ENCODE measurements at regions not wholly inside any gene's neighbourhood (a gene's known extent, or its start where the extent isn't known, plus 50 kb on each side); places are given as distances from the start of the nearest gene placed in this dataset.

DNA sequence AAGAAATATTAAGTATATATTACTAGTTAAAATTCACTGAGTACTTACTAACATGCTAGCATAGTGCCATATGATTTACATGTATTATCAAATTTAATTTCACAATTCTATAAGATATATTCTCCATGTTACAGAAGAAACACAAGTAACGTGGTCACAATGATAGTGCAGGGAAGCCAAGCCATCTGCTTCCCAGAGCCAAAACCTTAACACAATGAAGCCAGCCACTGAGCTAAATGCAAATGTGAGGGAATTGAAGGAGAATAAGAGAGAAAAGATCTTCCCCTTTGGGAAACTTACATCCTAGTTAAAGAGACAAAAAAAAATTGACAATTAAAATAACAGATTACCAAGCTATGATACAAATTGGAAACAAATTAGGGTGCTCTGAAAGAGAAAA, 63.6 kb downstream of the ELAPOR2 start:
- Mint-ChIP-seq H3K27ac (peak overlapping the region in 2 of 3 experiments; percentile 22 to 54; a peak in 2 of 7 replicates), H3K36me3 (ENCODE audit: insufficient read depth in 1 of 3, low read depth in 3 of 3) (no peaks in the 10 kb centered on the region)

More for the DNA sequence above, 63.6 kb downstream of the ELAPOR2 start:
- H2AK5ac ChIP-seq (ENCODE audit: insufficient read length, low read length), result no peak overlapping the region
- peaks cover 5% of the 10 kb centered on the region for H3K79me2 ChIP-seq (ENCODE audit: insufficient read depth, low read length)
- Mint-ChIP-seq H3K4me3 (no peak overlapping the region), H3K9me3 (no peaks in the 10 kb centered on the region), H3K4me1 (peaks cover 19 to 28% of the 10 kb centered on the region in 2 experiments), H3K27me3 (ENCODE audit: low read depth) (no peaks in the 10 kb centered on the region)
- no peaks in the 10 kb centered on the region for H3K23me2 ChIP-seq (ENCODE audit: insufficient read length, low read depth, low read length, poor library complexity, severe bottlenecking)
- no peaks in the 10 kb centered on the region for H3K27me3 ChIP-seq (ENCODE audit: insufficient read depth, low read length)
- H3K4ac ChIP-seq (ENCODE audit: low read depth, low read length), result no peak overlapping the region
- H3K9ac ChIP-seq (ENCODE audit: extremely low read depth, insufficient read length, low read length), result no peak overlapping the region
- H2BK15ac ChIP-seq (ENCODE audit: low read depth, low read length), result no peak overlapping the region
- H2AFZ ChIP-seq (ENCODE audit: low read length), result no peak overlapping the region
- H2BK20ac ChIP-seq (ENCODE audit: low read depth, low read length, poor library complexity, severe bottlenecking), result no peak overlapping the region
- no peak overlapping the region for H2BK12ac ChIP-seq (ENCODE audit: insufficient read length, low read depth, low read length)
- no peak overlapping the region for H3K14ac ChIP-seq (ENCODE audit: insufficient read depth, low read length)
- H3K18ac ChIP-seq (ENCODE audit: insufficient read length, low read depth, low read length), result no peak overlapping the region
- peaks cover 6% of the 10 kb centered on the region; the same call in 1 of the 2 replicates for H3K4me1 ChIP-seq (ENCODE audit: insufficient read depth, low read length)
- peaks cover 5% of the 10 kb centered on the region for H3K79me1 ChIP-seq (ENCODE audit: insufficient read depth, low read depth, low read length, poor library complexity, severe bottlenecking)
- no peak overlapping the region for H3K56ac ChIP-seq (ENCODE audit: insufficient read length, low read depth, low read length)
- no peak overlapping the region for H2BK120ac ChIP-seq (ENCODE audit: low read depth, low read length, poor library complexity, severe bottlenecking)
- no peaks in the 10 kb centered on the region for H4K20me1 ChIP-seq (ENCODE audit: control insufficient read depth, insufficient read depth, insufficient read length)
- H4K5ac ChIP-seq (ENCODE audit: insufficient read length, low read depth, low read length), result no peak overlapping the region
- TF ChIP-seq CTCF (conservative IDR thresholded peaks at IDR 0.05), result no peak
- no CpG with 5 or more reads among the region's 1 CpG for WGBS (ENCODE audit: extremely low coverage, insufficient read length, low lambda C conversion rate)
- DNase-seq, result no peak
- no peaks in the 10 kb centered on the region for H3K9me3 ChIP-seq (ENCODE audit: control insufficient read depth, low read depth, low read length)
- H4K8ac ChIP-seq (replicated peaks; ENCODE audit: insufficient read length, low read depth, low read length), result no peak overlapping the region
- H3K27ac ChIP-seq (ENCODE audit: insufficient read length, low read depth, low read length), result no peak overlapping the region
- H4K91ac ChIP-seq (ENCODE audit: insufficient read length, low read depth, low read length), result no peak overlapping the region
- no peak overlapping the region for H2BK5ac ChIP-seq (ENCODE audit: insufficient read length, low read length)
- no peak overlapping the region for H3K4me2 ChIP-seq (ENCODE audit: insufficient read depth, insufficient read length, low read length)
- no peak overlapping the region for H3T11ph ChIP-seq (ENCODE audit: low read length)
- no peak overlapping the region for H3K23ac ChIP-seq (ENCODE audit: insufficient read length, low read depth, low read length)

Measured in H9 (cell line).